NCI-H82 (cell line): ENCODE measurements at regions not wholly inside any gene's neighbourhood (a gene's known extent, or its start where the extent isn't known, plus 50 kb on each side); places are given as distances from the start of the nearest gene placed in this dataset.
"Not testable (repeated sequence)": the region's sequence is repeated elsewhere in the genome, so short reads cannot be mapped to it uniquely, and the experiment has no call there.

ENCODE experiments used
- DNase-seq: peaks from one replicate; lab custom pipeline; 2025; lab: John Stamatoyannopoulos, UW

DNA sequence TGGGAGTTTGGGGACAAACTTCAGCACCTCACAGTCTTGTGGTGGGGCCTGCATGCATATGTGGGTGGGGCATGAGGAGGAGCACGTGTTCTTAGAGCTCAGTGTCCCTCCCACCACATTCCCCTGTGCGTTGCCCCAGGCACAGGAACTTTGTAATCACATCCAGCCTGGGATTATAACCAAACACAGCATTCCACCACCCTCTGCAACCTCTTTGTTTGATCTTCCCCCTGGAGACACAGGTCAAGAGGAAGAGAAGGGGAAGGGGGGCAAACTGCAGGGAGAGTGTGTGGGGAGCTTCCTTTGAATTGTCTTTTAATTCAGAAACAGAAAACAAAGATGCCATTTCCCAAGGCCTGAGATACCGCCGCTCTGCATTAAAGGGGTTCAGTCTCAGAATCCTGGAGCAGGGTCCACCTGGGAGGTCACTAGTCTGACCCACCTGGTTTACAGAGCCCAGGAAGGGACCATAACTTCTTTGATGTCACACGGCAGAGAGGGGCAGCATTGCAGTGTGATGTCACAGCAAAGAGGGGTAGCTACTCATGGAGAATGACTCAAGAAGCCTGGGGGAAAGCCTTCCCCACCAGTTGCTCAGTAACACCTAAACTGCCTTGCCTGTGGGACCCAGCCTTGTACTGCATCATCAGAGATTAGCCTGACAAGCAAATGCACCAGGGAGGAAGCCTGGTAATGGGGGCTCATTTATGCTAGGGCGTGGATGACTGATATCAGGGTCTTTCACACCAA is 106.3 kb upstream of the RNU6-1 start:
- peak; percentile 8 for DNase-seq

DNA sequence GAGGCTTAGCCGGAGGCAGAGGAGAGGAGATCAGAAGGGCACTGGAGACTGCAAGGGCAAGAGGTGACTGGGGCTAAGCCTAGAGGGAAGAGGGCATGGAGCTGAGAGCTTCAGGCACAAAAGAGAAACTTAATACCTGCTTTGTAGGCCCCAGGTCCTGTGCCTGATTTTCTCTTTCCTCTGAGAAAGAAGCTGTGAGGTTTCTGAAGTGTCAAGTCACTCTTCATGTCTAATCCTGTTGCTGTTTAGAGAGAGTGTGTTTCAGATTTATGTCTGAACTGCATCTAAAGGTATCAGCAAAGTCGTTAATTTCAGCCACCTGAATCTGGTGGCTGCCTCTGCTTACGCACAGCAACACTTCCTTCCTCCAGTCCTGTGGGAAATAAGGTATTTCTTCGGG is 106.9 kb upstream of the RNU6-1 start:
- DNase-seq, result peak; percentile 35

DNA sequence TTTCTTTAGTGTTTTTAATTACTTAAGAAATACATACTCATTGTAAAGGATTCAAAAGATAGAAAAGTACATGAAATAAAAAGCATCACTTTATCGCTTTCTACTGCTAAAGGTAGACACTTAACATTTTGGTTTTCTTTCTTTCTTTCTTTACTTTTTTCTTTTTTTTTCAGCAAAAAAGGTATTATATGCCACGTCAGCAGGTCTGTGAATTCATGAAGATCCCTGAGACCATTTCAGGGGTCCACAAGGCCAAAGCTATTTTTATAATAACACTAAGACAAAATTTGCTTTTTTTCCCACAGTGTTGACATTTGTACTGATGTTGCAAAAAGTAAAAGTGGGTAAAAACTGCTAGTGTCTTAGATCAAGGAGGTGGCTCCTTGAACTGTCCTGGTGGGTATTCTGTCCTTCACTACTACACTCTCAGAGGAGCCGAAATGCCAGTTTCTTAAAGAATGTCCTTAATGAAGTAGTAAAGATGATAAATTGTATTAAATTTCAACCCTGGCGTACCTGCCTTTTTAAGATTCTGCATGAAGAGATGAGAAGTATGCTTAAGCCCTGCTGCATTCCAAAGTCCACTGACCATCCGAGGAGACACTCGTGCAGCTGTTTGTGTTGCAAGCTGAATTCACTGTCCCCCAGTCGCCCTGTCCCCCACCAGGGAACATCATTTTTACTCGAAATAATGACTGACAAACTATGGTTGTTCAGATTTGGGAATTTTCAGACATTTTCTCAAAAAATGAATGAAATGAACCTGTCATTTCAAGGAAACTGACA is 106.7 kb upstream of the PIAS1 start:
- no peak for DNase-seq

DNA sequence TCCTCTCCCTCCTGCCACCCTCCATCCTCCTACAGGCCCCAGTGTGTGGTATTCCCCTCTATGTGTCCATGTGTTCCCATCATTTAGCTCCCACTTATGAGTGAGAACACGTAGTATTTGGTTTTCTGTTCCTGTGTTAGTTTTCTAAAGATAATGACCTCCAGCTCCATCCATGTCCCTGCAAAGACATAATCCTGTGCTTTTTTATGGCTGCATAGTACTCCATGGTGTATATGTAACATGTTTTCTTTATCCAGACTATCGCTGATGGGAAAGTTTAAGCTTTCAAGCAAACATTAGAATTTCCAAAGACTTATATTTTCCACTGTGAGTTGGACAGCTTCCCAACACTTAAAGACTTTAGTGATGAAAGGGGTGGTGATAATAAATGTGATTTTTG is 105.9 kb upstream of the PIAS1 start:
- no peak for DNase-seq

DNA sequence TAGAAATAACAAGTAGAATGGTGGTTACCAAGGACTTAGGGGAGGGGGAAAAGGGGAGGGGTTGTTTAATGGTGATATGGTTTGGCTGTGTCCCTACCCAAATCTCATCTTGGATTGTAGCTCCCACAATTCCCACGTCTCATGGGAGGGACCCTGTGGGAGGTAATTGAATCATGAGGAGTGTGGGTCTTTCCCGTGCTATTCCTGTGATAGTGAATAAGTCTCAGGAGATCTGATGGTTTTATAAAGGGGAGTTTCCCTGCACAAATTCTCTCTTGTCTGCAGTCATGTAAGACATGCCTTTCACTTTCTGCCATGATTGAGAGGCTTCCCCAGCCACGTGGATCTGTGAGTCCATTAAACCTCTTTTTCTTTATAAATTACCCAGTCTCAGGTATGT is 102.9 kb upstream of the PIAS1 start:
- DNase-seq, result not testable (repeated sequence)

DNA sequence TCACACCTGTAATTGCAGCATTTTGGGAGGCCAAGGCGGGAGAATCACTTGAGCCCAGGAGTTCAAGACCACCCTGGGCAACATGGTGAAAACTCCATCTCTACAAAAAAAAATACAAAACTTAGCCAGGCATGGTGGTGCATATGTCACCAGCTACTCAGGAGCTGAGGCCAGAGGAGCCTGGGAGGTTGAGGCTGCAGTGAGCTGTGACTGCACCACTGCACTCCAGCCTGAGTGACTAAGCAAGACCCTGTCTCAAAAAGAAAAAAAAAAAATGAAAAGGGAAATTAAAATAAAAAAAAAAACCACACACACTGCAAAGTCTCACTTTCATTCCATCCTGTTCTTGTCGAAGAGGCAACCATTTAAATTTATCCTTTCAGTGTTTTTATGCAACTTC is 100.8 kb upstream of the PIAS1 start:
- no peak for DNase-seq

DNA sequence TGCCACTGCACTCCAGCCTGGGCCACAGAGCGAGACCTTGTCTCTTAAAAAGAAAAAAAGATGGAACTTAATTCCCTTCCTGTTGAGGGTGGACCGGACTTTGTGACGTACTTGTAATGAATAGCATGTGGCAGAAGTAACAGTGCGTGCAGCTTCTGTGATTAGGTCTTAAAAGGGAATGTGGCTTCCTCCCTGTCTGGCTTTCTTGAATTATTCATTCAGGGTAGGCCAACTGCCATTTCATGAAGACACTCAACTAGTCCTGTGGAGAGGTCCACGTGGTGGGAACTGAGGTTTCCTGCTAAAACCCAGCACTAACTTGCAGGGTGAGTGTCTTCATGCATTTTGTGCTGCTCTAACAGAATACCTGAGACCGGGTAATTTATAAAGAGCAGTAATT is 98.9 kb upstream of the PIAS1 start:
- DNase-seq, result no peak

DNA sequence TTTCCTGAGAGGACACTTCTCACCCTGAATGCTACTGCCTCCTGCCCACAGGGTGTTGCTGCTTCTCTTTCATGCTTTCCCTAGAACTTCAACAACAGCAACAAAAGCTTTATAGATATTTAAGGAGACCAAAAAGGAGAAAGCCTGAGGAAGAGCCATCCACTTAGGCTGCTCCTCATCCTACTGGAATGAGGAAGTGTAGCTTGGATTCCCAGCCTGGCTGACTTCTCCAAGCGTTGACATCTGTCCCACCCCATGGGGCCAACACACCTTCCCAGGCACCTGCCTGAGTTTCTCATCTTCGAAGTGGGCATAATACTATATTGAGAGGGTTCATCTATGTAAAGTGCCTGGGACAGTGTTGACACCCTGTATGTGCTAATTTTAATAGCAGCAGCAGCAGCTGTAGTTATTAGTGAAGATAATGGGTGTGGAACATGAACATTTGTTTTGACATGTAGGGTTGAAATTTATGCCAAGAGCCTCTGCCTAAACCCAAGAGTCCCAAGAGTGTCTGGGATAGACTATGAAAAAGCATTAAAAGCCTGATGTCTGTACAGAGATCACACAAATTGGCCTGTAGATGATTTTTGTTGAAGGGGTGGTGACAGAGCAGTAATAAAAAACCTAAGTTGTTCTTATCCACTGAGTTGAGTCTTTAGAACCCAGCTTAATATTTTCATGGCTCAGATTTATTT is 96.5 kb upstream of the PIAS1 start:
- DNase-seq, result no peak

DNA sequence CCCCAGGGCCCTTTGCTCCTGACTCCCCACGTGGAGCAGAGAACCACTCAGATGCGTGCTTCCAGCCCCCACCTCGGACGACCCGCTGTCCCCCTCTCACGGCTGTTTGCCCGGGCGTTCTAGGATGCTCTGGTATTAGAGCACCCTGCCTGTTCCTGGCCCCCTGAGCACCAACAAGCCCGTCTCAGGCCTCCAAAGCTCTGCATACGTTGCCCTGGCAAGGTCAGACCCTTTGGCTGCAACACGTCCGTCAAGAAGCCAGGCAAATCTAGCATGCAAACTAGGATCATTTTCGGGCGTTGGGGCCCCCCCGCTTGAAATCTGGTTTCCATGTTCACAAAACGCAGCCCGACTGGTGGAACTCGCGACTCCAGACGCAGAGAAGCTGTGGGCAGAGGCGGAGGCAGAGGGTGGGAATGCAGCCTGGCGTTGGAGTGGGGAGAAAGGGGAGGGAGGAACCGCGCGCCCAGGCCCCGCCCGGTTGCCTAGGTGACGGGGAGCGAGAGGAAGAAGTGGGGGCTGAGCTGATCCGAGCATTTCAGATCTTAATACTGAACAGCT is 86.2 kb upstream of the PIAS1 start:
- peak; percentile 99 for DNase-seq

DNA sequence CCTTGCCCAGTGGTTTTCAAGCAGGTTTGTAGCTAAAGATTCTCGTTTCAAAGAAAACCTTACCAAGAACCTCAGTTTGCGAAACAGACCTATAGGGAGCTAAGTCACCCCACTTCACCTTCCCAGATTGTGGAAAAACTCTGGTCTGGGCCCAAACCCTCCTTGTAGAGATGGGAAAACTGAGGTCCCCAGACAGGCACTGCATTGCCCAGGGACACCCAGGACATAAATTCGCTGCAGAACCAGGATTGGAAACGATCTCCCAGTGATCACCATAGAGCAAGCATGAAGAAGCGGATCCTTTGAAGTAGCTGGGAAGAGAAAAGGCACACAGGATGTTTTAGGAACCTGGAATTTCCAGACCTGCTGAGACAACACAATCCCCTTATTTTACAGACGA is 85.6 kb upstream of the PIAS1 start:
- peak; percentile 93 for DNase-seq

DNA sequence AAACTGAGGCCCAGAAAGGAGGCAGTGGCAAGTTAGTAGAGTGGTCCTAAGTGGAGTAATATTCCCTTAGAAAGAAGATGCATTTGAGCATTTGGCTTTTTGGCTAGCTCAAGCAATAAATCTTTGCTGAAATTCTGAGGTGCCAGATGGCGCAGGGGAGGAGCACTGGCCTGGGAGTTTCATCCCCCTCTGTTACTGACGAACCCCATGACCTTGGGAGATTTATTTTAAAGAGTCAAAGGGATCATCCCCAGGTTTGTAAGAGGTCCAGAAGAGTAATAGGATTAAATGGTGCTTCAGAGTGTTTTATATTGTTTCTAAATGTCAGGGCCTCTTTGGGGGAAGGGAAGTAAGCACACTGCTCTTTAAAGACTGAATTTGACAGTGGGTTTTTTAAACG is 85.1 kb upstream of the PIAS1 start:
- DNase-seq, result peak; percentile 99

DNA sequence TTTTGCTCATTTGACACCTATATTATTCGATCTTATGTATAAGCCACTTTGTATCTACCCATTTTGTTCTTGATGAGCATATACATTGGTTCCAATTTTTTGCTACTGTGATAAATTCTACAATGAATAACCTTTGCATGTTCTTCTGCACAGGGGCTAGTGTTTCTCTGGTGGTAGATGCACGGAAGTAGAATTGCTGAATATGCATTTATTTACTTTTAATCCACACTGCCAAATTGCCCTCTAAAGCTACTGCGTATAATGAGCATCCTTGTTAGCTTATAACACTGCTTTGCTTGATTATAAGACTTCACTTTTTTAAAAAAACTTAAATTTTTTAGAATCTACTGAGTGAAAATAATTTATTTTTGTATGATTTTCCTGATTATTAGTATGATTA is 84.2 kb upstream of the PIAS1 start:
- DNase-seq, result peak; percentile 28

DNA sequence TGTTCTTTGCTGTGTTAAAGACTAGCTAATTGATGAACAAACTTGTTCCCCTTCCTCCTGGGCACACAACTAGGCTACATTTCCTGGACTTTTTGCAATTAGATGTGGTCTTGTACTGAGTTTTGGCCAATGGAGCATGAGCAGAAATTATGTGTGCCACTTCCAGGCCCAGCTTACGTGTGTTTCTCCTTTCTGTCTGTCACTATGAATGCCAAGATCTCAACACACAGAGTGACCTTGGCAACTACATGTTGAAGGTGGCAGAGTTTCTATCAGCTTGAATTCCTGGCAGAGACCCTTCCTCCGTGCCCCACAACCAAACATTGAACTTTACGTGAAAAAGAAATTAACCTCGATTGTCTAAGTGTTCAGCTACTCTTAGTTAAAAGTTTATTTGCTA is 81.7 kb upstream of the PIAS1 start:
- DNase-seq, result no peak

DNA sequence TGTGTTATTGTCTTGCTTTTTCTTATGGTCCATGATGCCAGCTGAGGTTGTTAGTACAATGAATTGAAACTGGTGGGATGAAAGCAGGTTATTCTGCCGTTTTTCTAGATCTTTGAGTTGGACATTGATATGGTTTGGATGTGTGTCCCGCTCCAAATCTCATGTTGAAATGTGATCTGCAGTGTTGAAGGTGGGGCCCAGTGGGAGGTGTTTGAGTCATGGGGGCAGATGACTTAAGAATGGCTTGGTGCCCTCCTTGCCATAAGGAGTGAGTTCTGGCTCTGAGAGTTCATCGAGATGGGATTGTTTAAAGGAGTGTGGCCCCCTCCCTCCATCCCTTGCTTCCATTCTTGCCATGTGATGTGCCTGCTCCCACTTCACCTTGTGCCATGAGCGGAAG is 80.3 kb upstream of the PIAS1 start:
- DNase-seq, result no peak

DNA sequence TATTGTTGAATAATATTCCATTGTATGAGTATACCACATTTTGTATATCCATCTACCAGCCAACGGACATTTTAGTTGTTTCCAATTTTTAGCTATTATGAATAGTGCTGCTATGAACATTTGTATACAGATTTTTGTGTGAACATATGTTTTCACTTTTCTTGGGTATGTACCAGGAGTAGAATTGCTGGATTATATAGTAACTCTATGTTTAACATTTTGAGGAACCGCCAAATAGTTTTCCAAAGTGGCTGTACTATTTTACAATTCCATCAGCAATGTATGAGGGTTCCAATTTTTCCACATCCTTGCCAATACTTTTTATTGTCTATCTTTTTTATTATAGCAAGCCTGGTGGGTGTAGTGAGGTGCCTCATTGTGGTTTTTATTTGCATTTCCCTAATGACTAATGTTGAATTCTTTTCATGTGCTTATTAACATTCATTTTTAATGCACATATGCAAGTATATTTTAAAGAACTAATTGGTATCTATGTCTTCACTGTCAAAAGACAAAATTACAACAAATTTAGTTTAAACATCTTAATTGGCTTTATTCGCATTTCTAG is 77.5 kb upstream of the PIAS1 start:
- no peak for DNase-seq

DNA sequence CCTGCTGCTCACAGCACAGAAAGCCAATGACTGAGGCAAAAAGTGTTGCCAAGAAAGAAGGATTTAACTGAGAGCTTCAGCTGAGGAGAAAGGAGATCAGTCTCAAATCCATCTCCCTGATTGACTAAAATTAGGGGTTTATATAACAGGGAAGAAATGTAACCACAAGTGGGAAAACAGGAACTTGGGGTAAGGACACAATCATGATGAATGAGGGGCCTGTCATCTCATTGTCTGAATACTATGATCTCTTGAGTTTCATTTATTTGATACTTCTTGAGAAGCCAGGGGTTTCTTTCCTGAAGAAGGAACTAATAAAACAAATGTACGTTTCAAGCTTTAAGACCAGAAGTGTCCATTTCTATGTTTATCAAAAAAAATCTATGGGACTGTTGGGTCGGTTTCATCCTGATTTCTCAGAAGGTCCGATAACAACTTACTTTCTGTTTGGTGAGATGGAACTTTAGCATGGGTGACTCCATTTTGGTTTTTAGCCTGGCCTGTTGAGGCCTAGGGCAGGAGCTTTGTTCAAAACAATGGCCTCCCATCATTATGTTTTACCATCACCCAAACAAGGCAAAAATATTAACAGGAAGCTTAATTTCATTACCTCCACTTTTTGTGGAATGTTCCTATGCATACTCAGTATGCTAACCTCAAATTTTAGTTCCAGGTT is 76.6 kb upstream of the PIAS1 start:
- no peak for DNase-seq

DNA sequence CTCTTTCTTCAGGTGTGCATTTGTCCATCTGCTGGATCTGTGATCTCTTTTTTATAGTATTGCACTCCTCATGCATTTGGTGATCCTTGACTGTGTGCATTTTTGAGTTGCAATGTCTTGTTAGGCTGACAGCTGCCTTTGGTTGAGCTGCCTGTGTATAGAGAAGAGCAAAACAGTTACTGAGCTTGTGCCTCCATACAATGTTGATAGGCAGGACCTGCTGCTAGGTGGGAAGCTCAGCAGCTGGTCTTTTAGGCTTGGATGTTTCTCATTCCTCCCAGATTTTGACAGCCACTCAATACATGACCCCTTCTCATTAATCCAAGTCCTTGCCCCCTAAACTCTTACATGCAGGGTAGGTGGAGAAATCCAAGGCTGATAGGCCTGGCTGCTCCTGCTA is 74.8 kb upstream of the PIAS1 start:
- no peak for DNase-seq

DNA sequence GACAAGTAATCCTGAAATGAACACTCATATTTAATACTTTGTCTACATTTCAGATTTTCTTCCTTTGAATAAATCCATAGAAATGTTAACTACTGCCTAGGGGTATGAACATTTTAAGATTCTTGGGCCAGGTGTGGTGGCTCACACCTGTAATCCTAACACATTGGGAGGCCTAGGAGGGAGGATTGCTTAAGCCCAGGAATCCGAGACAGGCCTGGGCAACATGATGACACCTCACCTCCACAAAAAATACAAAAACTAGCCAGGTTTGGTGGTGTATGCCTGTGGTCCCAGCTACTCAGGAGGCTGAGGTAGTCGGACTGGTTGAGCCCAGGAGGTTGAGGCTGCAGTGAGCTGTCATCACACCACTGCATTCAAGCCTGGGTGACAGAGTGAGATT is 73.9 kb upstream of the PIAS1 start:
- no peak for DNase-seq

DNA sequence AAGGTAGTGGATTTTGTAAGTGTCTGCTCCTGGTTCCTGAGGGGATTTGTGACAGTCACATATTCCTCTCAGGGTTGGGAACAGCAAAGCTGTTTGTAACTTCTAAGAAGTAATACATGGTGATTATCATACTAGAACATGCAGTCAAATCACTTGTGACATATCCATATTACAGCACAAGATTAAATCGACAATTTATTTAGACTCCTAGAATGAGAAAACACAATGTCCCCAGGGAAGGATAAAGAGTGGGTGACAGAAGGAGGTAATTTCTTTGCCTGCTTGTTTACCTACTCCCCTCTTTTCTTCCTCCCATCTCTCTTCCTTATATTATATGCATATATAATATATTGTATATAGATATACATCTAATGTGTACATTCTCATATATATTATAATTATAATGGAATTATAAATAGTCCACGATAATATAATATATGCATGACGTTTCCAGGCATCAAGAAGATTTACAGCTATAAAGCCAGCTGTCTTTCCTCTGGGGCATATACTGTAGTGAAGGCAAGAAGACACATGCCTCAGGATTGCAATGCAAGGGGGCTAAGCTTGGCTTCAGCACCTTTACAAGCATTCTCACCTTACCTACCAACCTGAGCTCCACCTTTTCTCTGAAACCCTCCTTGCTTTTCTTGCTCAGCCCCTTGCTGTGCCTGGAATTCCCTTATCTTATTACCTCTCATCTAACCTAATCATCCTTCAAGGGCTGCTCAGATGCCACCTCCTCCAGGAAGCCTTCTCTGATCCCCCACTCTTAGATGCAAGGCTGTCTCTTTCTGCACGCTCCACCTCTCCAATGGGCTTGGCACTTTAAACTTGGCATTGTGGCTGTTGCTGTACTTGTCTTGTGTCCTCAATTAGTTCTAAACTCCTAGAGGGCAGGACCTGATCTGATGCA is 73.1 kb upstream of the PIAS1 start:
- DNase-seq, result peak; percentile 76

DNA sequence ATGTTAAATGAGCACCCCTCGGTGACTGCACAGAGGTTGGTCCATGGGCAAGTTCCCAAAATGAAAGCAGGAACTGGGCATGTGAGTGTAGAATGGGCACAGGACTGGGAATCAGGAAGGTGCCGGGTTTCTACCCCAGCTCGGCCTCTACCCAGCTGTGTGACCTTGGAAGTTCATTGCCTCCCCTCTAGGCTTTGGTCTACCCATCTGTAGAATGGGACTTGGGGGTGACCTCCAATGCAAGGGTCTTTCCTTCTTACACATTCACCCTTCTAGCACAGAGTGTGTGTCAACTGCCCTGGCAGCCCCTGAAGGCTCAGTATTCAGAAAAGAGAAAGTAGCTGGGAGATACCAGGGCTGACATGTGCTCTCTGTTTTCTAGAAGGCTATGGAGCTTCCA is 72.3 kb upstream of the PIAS1 start:
- no peak for DNase-seq

DNA sequence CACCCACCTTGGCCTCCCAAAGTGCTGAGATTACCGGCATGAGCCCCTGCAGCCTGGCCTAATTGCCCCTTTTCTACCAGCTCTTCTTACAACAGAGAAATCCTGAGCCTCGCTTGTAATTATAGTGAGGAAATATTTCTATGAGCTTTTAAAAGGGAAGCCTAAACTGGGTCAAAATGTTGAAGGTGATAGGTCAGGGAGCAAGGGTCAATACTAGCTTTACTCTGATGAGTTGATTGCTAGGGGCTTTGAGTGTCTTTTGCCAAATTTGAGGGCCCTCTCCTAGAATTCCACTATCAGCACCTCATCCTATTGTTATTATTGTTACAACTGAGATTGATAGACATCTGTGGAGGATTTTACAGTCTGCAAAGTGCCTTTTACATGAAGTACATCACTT is 62.4 kb upstream of the PIAS1 start:
- no peak for DNase-seq
